GM12872 (cell line): ENCODE measurements at regions not wholly inside any gene's neighbourhood (a gene's known extent, or its start where the extent isn't known, plus 50 kb on each side); places are given as distances from the start of the nearest gene placed in this dataset.

Experiments
- TF ChIP-seq, protein P1 (sequence below): IDR thresholded peaks from 3 replicates; pipeline ENCODE4 v1.5.1; 2011; ENCODE audit warnings: low read depth, mild to moderate bottlenecking, low read length, moderate library complexity; ENCODE audit not compliant: insufficient read depth

DNA sequence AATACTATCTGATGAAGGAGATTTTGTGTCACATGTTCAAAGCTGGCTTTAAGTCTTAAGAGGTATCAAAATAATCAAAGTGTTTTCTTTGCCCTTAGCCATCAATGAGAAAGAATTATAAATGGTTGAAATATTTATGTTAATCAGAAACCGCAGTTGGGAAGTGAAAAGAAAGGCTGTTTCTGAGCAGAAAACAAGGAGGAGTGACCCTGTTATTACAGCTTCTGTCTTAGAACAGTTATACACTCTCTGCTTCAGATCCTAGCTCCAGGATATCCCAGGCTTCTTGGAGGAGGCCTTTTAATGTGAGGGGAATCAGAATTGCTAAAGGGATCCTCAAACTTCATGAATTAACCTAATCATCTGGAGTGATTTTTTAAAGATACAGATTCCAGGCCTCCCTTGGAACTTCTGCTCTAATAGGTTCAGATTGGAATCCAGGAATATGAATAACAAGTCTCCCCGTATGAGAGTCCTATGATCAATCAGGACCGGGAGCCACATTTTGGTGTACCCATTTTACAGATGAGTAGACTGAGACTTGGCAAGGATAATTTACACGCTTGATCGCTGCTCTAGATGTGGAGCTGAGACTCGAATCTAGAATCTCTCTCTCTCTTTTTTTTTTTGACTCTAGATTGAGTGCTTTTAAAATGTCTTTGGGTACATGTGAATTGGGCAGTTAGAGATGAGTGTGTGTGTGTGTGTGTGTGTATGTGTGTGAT, 50.8 kb upstream of the JAG1 start:
- TF ChIP-seq, protein P1, sequence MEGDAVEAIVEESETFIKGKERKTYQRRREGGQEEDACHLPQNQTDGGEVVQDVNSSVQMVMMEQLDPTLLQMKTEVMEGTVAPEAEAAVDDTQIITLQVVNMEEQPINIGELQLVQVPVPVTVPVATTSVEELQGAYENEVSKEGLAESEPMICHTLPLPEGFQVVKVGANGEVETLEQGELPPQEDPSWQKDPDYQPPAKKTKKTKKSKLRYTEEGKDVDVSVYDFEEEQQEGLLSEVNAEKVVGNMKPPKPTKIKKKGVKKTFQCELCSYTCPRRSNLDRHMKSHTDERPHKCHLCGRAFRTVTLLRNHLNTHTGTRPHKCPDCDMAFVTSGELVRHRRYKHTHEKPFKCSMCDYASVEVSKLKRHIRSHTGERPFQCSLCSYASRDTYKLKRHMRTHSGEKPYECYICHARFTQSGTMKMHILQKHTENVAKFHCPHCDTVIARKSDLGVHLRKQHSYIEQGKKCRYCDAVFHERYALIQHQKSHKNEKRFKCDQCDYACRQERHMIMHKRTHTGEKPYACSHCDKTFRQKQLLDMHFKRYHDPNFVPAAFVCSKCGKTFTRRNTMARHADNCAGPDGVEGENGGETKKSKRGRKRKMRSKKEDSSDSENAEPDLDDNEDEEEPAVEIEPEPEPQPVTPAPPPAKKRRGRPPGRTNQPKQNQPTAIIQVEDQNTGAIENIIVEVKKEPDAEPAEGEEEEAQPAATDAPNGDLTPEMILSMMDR, result no peak

DNA sequence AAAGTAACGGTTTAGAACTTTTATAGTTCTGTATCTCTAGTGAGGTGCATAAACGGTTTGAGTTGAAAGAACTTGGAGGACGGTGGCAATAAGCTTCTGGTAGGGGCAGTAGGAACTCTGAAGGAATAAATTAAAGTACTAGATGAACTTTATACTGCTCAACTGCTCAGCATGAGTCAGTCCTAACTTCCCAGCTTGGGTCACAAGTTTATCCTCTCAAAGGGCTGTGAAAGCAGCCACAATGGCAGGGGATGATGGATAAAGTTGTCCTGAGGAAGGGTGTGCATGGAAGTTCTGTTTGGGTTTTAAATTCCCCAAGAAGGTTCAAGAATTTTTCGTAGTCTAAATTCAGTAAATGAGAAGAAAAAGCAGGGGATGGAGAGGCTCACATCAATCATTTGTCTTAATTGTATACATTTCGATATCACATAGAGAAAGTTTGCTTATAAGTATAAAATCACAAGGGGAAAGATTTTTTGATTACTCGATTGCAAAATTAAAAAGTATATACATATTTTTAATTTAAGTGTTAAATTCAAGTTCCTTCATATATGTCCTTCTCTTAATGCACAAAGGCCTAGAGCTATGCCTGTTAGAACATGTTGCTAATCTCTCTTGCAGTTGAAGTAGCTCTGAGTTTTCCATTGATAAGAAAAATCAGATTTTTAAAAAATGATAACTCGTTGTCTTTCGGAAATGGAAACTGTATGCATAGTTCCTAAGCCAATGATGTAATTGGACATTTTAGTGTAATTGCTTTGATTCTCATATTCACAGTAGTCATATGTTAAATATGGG, 55.3 kb upstream of the JAG1 start:
- TF ChIP-seq, protein P1, result no peak

DNA sequence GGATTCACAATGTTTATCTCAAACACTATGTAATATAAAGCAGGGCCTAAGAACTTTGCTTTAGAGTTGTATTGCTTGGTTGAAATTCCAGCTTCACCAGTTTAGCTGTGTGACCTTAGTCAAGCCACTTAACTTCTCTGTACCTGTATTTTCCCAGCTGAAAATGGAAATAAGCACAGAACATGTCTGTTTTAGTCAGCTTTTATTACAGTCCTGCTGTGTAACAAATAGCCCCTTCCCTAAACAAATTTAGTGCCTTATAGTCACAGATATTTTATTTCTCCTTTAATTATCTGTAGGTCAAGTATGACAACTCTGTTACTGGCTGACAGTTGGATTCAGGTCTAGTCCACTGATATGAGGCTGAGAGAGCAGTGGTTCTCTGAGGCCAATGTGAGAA, 56.0 kb upstream of the JAG1 start:
- TF ChIP-seq, protein P1, result no peak

DNA sequence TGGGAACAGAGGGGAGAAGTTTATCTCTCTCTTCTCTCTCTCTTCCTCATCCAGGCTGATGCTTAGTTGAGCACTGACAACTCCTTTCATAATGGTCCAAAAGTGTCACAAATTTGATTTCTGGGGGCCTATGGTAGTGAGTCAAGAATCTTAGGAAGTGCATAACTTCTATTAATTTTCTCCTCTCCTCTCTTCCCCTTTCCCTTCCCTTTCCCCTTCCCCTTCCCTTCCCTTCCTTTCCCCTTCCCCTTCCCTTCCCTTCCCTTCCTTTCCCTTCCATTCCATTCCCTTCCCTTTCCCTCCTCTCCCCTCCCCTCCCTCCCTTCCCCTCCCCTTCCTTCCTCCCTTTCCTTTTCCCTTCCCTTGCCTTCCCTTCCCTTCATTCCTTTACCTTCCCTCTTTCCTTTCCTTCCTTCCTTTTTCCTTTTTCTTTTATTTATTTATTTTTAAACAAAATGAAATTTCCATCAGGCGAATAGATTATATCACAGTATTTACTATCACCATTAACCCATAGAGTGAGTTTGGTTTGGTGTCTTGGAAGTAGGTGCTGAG, 56.9 kb upstream of the JAG1 start:
- TF ChIP-seq, protein P1, result no peak

DNA sequence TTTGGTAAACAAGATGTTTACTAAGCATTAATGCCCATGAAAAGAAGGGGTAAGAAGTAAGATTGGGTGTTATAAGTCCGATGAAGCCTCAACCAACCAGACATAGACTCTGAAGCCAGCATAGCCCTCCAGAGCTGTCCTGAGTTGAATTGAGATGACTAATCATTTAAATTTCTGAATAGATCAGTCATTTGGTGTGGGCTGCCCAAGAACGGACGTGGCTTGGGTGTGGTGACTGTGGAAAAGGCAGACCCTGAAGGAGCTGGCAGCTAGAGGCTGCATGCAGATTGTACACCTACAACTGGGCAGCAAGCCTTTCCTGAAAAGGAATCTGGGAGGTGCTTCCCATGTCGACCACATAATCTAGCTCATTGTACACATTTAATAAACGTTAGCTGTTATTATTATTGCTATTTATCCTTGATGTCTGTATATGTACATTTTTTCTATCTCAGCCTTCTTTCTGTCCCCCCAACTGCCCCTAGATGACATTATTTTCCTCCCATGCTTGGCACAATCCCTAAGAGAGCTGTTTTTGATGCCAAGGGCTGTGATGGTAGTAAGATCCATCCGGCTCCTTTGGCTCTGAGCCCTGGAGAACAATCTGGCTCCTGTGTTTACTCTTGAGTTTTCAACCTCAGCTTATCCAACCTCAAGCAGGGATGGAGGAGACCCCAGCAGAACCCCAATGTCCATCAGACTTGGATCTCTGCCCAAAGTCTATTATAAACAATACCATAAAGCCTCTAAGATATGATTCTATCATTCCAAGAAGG, 57.6 kb upstream of the JAG1 start:
- TF ChIP-seq, protein P1, result no peak

DNA sequence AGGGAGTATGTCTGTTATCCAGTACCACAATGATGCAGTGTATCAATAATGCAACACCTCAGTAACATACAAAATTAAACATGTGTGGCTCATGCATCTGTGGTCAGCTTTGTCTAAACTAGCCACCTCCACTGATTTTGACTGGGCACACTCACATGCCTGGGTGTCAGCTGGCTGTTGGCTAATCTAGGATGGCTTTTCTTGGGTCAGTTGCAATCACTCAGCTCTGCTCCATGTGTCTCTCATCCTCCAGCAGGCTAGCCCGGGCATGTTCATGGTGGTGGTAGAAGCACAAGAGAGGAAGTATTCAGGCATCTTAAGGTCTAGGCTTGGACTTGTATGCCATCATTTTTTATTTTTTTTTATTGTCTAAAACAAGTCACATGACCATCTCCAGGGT, 59.3 kb upstream of the JAG1 start:
- TF ChIP-seq, protein P1, result no peak

DNA sequence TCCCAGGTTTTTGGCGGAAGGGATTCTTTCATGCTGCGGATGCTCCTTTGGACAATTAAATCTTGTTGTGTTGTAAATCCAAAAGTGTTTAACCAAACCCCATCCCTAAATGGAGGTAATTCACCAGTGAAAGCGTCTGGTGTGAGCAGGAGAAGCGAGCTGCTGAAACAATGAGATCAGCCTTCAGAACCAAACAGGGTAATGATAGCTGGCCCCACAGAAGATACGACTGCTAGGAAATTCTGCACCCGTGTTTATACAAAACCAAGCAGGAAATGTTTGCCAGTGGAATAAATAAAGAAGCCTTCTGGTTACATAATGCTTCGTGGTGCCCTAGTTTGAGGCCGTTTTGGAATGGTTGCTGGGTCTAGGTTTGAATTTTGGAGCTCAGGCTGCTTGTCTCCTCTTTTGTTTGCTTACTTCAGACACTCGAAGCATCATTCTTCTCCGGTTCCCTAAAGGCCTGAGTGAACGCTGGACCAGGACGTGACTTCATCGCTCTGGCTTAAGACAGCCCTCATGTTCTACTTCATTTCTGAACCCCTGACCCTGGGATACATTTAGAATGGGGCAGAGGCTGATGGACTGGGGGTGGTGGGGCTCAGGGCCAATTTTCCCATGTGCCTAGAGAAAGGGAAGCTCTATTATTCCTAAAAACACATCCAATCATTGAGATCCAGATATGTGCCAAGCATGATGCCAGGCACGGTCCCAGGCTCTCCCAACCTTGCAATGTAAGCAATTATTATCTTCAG, 61.6 kb upstream of the JAG1 start:
- TF ChIP-seq, protein P1, result no peak
